Smooth muscle cell of the brain vasculature (primary cell): ENCODE measurements at regions not wholly inside any gene's neighbourhood (a gene's known extent, or its start where the extent isn't known, plus 50 kb on each side); places are given as distances from the start of the nearest gene placed in this dataset.
"Not testable (repeated sequence)": the region's sequence is repeated elsewhere in the genome, so short reads cannot be mapped to it uniquely, and the experiment has no call there.

Source experiments
- DNase-seq: peaks from one replicate; pipeline ENCODE4 v3.0.0-alpha.2; 2012; ENCODE audit warnings: low read depth, low spot score

DNA sequence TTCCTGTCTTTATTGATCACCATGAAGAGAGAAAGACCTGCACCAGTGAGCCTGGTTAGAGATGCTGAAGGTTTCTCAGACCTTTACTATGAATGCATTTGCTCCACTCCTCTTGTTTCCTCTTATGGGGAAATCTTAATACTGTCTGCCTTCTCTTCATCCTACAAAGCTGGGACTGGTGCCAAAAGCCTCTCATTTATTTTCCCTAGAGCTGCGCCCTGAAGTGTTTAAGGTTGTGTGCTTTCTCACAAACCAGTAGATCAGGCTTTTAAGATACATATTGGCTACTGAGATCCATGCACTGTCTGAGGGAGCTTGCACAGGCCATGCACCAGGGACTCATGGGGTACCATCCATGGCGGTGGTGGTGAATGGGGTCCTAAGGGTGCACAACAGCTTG is 286.1 kb upstream of the PMFBP1 start:
- DNase-seq = no peak

DNA sequence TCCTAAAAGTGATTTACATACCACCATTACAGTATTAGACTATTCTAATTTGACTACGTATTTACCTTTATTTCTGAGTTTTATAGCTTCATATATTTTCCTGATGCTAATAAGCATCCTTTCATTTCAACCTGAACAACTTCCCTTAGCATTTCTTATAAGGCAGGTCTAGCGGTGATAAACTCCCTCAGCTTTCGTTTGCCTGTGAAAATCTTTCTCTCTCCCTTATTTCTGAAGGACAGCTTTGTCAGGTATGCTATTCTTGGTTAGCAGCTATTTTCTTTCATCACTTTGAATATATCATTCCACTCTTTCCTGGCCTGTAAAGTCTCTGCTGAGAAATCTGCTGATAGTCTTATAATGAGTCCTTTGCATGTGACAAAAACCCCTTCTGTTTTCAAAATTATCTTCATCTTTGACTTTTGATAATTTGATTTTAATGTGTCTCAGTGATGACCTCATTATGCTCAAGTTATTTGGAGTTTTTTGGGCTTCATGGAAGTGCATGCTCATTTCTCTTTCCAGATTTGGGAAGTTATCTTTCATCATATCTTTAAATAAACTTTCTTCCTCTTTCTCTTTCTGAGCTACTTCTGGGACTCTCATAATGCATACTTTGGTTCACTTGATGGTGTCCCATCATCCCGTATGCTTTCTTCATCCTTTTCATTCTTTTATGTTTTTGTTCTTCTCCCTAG is 285.4 kb upstream of the PMFBP1 start:
- DNase-seq = no peak

DNA sequence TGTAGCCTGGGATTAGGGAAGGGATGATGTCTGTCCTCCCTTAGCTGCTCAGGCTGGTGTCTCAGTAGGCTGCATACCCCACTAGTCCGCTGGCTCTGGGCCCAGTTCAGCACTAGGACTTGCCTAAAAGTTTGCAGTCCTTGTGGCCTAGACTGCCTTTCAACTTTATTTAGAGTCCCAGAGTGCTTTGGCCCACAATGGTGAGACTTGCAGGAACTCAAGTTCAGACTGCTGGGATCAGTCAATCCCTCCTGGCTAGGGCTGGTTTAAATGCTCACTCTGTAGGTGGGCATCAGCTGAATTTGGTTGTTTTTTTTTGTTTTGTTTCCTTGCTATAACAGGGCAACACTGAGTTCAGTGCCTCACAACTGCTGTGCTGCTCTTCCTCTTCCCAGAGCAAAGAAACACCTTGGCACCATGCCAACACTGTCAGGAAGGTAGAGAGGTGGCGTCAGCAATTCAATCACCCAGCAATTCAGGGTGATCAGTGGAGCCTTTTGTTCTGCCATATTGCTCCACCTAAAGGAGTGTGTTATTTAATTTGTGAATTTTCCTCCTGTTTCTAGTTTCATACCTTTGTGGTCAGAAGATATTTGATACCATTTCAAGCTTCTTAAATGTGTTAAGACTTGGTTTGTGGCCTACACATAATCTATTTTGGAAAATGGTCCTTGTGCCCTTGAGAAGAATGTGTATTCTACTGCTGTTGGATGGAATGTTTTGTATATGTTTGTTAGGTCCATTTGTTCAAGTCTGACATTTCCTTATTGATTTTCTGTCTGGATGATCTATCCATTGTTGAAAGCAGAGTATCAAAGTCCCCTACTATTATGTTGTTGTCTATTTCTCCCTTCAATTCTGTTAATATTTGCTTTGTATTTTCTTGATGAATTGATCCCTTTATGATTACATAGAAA is 284.0 kb upstream of the PMFBP1 start:
- no peak for DNase-seq

DNA sequence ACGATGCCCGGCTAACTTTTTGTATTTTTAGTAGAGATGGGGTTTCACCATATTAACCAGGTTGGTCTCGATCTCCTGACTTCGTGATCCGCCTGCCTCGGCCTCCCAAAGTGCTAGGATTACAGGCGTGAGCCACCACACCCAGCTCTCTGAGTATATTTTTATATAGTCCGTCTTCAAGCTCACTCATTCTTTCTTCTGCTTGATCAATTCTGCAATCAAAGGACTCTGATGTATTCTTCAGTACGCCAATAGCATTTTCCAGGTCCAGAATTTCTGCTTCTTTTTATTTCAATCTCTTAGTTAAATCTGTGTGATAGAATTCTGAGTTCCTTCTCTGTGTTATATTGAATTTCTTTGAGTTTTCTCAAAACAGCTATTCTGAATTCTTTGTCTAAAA is 281.9 kb upstream of the PMFBP1 start:
- DNase-seq = not testable (repeated sequence)

- no peak for DNase-seq
These were observed 272.7 kb upstream of the PMFBP1 start for GRCh38 chr16:72444696-72445095.

DNA sequence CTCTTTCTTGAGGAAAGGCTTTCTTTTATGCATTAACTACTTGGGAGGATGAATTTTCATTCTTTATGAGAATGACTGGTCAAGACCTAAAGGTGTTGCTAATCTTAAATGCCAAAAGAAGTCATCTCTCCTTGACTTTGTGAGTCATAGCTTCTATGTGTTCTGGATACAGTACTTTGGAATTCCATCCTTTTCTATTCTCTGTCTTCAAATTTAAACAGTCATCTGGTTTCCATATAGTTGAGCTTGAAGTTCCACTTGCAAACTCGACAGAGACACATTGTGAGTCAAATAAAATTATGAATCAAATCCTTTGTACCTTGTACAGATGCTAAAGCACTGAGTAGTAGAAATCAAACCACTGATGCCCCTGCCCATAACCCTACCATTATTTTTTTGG is 271.9 kb upstream of the PMFBP1 start:
- no peak for DNase-seq

DNA sequence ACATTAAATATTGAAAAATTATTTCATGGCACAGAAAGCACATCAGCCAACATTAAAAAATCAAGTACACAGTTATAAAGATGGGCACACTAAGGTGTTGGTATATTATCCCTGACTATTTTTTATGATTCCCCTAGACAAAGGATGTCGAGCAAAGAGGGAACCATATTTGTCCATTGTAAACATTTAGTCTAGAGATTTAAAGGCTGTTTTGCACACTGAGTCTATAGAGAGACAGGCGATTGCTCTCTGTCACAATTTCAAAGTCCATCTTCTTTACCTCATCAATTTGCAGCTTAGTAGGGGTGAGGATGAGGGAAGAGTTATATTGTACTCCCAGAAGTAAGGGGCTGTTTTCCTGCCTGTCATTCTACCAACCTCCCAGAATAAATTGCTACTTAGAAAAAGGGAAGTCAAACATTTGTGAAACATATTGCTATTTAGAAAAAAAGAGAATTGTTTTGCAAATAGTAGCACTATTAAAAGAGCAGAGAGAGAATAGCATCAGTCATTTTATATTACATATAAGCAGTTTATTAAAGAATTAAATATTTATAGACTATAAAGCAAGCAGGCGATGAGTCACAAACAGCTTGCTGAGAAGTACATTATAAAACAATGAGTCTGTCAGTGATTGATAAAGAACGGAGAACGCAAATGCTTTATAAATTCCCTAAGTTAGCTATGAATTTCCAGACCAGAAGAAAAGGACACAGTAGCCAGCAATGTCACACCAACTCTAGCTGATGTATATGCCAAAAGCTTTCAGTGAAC is 270.6 kb upstream of the PMFBP1 start:
- no peak for DNase-seq

DNA sequence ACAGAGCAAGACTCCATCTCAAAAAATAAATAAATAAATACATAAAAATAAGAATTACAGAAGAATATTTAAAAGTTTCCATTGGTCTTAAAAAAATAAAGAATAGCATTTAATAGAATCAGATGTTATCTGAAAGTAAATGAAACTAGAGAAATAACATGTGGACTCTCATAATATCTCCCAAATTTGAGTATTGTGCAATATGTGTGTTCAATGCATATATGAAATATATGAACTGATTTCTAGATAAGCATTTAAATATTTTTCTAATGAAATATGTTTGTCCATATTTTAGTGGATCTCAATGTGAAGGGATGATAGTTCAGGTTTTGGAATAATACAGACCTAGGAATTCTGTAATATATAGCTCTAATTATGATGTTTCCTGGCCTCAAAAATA is 265.9 kb upstream of the PMFBP1 start:
- no peak for DNase-seq

- peak; percentile 15 for DNase-seq
These were observed 262.2 kb upstream of the PMFBP1 start for GRCh38 chr16:72434159-72434558.

DNA sequence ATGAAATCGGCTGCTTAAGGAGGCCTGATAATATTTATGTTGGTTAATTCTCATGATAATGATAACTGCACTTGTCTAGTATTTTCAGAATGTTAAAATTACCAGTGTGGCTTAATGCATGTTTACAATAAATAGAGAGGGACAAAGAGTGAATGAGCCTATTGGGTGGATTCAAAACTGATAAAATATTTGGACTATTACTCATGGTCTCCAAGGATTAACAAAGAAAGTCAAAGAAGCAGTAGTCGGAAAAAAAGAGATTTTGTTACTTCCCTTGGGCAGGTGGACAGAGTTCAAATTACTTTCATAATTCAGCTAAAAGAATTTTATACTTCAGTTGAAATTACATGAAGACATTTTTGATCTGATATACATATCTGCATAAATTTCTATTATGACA is 258.2 kb upstream of the PMFBP1 start:
- no peak for DNase-seq

DNA sequence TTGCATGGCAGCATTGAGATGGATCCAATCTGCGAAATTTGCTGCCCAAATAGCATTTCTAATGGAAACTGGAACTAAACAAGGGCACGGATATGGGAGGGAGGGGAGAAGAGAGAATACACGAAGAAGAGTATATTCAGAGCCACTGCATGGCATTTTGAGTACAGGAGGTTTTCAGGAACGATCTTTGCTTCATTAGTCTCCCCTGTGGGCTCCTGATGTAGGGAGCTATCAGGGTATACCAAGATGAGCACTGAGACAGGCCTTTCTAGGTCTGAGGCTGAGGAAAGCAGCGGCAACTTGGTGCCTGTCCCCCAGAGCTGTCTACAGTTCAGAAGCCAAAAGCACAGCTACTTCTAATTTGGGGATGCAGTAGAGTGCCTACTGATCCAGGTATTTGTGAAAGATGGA is 257.7 kb upstream of the PMFBP1 start:
- no peak for DNase-seq

DNA sequence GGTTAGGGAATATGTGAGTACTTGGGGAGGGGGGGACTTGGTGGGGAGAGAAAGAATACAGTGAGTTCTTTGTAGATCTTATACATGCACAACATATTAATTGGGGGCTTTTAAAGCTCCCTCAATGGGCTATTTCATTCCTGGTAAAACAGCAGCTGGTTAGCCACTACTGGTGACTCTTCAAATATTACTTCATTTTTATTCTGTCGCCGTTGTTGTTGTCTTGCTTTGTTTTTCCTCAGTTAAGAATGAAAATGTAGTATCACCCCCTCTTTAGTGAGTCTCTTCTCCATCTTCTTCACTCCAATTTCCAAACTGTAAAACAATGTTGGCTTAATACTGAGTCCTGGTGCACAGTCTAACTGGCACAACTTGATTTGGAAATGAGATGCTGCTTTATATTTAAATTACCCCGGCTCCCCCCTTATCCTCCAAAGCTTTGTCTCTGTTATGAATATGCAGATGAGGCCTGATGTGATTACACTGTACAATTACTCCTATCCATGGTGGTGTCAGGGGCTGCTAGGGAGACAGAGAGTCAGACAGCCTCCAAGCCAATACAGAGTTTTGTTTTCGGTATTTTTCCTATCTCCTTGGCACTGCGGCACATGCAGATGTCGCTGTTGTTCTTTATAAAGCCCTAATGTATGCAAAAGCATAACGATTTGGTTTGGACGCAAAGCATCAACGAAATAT is 256.9 kb upstream of the PMFBP1 start:
- DNase-seq = no peak

- DNase-seq = no peak
These were observed 255.9 kb upstream of the PMFBP1 start for GRCh38 chr16:72427783-72428331.

DNA sequence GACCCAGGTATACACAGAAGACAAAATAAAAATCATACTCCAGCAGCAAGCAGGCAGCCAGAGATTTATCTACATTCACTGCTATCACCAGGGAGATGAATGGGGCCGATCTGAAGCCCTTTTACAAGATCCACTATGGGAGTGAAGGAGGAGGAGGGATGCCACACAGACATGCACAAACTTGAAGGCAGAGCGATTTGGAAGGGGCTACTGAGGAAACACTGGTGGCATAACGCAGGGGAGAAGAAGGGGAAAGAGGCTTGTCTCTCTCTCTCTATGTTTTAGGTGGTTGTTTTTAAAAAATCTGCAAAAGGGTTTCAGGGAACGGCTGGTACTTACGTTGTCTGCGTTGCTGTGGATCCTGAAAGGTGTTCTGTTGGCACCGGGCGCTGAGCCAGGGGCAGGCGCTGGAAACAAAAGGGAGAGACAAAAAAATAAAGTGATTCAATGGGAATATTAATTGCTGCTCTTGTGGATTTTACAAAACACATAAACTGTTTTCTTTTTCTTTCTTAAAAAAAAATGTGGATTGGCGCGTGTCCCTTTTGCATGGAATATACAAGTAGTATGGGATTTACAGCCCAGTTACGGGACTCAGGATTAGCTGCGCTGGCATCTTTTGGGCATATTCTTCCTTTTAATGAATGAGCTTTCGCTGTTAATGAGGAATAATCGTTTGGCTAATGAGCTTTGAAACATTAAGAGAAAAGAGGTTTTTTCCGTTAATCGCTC is 255.3 kb upstream of the PMFBP1 start:
- DNase-seq = no peak

- DNase-seq = no peak
These were observed 254.4 kb upstream of the PMFBP1 start for GRCh38 chr16:72426386-72426785.

- DNase-seq = no peak
These were observed 253.8 kb upstream of the PMFBP1 start for GRCh38 chr16:72425571-72426341.

GRCh38 chr16:72424757-72425156 is 252.8 kb upstream of the PMFBP1 start:
- DNase-seq = no peak

DNA sequence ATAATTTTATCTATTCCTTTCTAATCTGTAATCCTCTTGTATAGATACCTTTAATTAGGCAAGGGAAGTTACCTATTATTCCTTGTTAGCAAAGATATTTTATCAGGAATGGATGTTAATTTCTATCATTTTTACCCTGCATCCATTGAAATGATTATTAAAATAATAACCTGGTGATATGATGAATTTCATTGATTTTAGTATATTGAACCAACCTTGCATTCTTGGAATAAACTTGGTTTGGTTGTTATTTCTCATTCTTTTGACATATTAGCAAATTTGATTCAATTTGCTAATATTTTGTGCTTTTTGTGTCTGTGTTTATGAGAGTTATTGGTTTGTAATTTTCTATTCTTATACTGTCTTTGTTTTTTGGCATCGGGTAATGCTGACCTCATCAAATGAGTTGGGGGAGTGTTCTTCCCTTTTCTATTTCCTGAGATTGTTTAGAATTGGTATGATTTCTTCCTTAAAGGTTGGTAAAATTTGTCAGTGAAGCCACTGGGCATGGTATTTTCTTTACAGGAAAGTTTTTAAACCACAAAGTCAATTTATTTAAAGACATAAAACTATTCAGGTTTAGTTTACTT is 250.4 kb upstream of the PMFBP1 start:
- DNase-seq = no peak

DNA sequence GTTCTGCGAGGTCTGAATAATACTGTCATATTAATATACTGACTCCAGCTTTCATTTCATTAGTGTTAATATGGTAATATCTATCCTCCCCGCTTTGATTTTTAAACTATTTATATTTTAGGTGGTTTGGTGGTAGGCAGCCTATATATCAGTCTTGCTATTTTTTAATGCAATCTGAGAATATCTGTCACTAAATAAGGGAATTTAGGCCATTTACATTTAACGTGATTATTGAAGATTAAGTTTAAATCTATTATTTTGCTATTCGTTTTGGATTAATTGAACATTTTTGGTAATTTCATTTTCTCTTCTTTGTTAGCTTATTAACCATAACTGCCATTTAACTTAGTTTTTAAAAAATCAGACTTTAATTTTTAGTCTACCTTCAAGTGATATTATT is 247.7 kb upstream of the PMFBP1 start:
- DNase-seq = no peak

DNA sequence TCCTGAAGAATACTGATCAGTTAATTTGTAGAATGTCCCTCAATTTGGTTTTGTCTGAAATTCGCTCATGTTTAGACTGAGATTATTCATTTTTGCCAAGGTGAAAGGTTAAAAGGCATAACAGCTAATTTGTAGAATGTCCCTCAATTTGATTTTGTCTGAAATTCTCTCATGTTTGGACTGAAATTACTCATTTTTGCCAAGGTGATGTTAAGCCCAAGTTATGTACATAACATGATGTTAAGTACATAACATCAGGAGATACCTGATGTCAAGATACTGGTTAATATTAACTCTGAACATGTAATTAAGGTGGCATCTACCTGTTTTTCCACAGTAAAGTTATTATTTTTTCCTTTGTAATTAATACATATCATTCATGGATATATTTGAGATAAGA is 243.4 kb upstream of the PMFBP1 start:
- no peak for DNase-seq
